ENCODE measurements at regions not wholly inside any gene's neighbourhood (a gene's known extent, or its start where the extent isn't known, plus 50 kb on each side); places are given as distances from the start of the nearest gene placed in this dataset.
"Not testable (repeated sequence)": the region's sequence is repeated elsewhere in the genome, so short reads cannot be mapped to it uniquely, and the experiment has no call there.

DNA sequence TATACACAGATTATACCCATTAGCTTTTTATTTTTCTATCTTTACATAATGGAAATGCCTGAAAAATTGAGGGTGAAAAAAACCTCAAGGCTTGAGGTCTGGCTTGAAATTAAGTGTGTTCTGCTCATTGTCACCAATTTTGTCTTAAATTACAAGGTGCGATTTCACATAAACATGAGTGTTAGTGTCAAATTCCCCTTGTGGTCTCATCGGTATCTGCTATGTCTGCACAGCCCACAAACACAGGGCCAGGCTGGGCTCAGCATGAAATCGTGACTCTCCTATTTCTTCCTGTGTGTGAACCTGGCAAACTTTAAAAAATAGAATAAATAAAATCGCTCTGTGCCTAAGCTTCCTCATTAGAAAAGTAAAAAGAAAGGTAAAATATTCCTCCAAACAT lies 109.1 kb downstream of the CRLF2 start:
- DNase-seq (ENCODE audit: low read depth in 2 of 2): no peak

DNA sequence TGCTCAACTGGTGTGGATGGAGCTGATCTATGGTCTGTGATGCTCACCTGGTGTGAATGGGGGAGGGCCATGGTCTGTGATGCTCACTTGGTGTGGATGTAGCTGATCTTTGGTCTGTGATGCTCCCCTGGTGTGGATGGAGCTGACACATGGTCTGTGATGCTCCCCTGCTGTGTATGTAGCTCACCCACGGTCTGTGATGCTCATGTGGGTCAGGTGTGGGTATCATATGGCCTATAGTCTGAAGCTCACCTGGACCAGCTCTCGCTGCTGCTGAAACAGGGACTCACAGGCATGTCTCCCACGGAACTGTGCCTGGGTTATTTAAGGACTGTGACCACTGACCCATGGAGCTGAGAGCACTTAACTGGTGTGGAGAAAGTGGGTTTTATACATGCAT lies 109.7 kb downstream of the CRLF2 start:
- no peak for DNase-seq (ENCODE audit: low read depth in 2 of 2)

GRCh38 chrX:1102221-1102620 lies 110.2 kb downstream of the CRLF2 start:
- DNase-seq (ENCODE audit: low read depth in 2 of 2): not testable (repeated sequence)

GRCh38 chrX:1099146-1099770 lies 113.2 kb downstream of the CRLF2 start:
- DNase-seq (ENCODE audit: low read depth in 2 of 2): no peak

DNA sequence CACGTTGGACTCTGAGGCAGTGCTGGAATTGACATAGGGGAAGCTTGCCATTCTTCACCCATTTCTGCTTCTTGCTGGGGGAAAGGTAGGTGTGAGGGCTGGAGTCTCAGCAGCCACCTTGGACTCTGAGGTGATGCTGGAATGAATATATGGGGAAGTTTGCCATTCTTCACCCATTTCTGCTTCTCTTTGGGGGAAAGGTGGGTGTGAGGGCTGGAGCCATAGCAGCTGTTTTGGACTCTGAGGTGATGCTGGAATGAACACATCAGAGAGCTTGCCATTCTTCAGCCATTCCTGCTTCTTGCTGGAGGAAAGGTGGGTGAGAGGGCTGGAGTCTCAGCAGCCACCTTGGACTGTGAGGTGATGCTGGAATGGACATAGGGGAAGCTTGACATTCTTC lies 115.1 kb downstream of the CRLF2 start:
- no peak for DNase-seq (ENCODE audit: low read depth in 2 of 2)

DNA sequence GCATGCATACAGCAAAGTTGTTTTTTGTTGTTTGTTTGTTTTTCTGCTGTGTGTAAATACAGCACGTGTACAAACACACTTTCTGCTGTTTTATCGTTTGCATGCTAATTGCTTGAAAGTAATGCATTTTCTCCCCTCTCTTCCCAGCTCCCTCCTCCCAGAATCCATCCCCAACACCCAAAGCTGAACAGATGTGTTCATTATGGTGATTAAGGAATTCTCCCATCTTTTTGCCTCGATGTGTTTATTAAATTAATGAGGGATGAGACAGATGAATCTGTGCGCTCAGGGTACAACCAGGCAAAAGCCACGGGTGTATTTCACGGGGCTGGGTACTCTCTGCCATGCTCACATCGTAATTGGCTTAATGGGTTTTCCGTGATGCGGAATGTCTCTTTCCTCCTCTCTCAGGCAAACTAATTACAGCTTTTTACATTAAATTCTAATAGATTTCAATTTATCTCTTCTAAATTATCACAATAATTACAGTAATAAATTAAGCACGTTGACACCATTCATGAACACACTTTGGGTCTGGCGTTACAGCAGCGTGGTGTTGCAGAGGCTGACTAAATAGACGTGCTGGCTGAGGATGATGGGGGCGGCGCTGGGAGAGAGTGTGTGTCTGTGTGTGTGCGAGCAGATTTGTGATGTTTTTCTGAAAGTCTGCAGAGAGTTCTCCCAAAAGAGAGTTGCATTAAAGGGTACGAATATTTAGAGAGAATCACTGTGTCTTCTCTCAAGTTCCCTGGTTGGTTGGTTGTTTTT lies 117.7 kb downstream of the CRLF2 start:
- DNase-seq (ENCODE audit: low read depth in 2 of 2): no peak

- no peak for DNase-seq (ENCODE audit: low read depth in 2 of 2)
These were observed 118.6 kb downstream of the CRLF2 start for GRCh38 chrX:1093586-1094421.

GRCh38 chrX:1093121-1093520 lies 119.3 kb downstream of the CRLF2 start:
- DNase-seq (ENCODE audit: low read depth in 2 of 2): peak in 1 of 2 donors; percentile 10

- DNase-seq (ENCODE audit: low read depth in 2 of 2): no peak
These were observed 125.7 kb downstream of the CRLF2 start for GRCh38 chrX:1086444-1087409.

DNA sequence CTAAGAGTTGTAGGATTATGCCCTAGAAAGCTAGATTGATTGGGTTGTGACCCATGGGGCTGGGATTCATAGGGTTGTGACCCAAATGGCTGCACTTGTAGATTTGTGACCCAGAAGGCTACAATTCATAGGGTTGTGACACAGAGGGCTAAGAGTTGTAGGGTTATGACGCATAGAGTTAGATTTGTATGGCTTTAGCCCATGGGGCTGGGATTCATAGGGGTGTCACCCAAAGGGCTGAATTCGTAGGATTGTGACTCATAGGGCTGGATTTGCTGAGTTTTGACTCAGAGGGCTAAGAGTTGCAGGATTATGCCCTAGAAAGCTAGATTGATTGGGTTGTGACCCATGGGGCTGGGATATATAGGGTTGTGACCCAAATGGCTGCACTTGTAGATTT lies 126.6 kb downstream of the CRLF2 start:
- not testable (repeated sequence) for DNase-seq (ENCODE audit: low read depth in 2 of 2)

GRCh38 chrX:1084689-1085088 lies 127.8 kb downstream of the CRLF2 start:
- DNase-seq (ENCODE audit: low read depth in 2 of 2): no peak

DNA sequence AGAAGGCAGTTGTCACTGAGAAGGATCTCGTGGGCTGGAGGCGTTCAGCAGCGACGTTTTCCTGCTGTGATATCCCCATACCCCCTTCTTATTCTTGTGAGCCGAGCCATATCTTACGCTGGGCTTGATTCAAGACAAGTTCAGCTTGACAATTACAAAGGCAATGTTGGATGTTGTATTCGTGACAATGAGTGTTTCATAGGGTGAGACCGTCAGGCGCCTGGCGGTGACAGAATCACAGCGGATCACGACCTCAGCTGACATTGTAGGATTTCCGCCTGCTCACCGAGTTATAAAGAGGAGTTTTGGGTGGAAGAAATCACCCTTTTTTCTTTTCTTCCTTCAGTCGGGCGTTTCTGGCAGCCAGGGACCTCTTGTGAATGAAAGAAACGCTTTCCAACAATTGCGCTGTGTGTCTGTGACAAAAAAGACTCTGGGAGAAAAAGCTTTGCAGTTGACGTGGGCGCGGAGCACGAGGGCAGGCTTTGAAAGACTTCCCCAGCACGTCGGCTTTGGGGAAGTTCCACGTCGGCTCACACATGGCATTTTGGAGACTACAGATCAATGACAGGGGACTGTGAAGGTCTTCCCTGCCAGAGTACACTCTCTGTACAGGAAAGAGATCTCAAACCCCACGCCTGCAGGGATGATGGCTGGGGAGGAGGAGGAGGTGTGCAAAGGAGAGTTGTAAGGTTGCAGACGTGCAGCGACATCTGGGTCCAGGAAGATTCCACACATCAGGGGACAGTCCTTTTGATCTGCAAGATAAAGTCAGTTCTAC lies 135.4 kb downstream of the CRLF2 start:
- DNase-seq (ENCODE audit: low read depth in 2 of 2): no peak

DNA sequence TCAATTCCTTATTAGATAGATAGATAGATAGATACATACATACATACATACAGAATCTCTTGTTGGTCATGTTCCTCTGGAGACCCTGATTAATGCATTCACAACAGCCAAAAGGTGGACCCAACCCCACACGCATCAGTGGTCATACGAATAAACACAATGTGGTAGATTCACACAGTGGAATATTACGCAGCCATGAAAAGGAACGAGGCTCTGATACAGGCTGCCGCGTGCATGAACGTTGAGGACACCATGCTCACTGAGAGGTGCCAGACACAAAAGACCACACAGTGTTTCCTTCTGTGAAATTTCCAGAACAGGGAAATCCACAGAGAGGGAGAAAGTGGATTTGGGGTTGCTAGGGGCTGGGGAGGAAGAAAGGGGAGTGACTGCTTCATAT lies 136.7 kb downstream of the CRLF2 start:
- no peak for DNase-seq (ENCODE audit: low read depth in 2 of 2)

- DNase-seq (ENCODE audit: low read depth in 2 of 2): no peak
These were observed 137.3 kb downstream of the CRLF2 start for GRCh38 chrX:1075156-1075555.

DNA sequence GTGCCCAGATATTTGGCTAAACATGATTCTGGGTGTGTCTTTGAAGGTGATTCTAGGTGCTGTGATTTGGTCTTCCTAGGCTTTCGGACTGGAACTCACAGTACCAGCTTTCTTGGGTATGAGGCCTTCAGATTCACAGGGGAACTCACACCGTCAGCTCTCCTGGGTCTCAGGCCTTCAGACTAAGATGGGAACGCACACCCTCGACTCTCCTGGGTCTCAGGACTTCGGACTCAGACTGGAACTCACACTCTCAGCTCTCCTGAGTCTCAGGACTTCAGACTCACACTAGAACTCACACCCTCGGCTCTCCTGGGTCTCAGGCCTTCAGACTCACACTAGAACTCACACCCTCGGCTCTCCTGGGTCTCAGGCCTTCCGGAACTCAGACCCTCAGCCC lies 137.7 kb downstream of the CRLF2 start:
- no peak for DNase-seq (ENCODE audit: low read depth in 2 of 2)

DNA sequence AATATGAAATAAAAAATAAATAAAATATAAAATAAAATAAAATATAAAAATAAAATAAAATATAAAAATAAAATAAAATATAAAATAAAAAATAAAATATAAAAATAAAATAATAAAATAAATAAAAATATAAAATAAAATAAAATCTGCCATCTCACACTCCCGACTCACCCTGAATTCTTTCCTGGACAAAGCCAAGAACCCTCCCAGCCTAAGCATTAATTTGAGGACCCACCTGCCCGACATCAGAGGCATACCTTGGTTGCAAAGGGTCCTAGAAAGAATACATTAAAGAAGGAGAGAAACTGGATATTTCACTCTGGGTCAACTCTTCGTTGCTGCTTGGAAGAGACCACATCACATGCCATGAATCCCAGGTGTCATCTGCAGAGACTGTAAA lies 138.3 kb downstream of the CRLF2 start:
- no peak for DNase-seq (ENCODE audit: low read depth in 2 of 2)

GRCh38 chrX:1072637-1073377 lies 139.6 kb downstream of the CRLF2 start:
- DNase-seq (ENCODE audit: low read depth in 2 of 2): no peak

DNA sequence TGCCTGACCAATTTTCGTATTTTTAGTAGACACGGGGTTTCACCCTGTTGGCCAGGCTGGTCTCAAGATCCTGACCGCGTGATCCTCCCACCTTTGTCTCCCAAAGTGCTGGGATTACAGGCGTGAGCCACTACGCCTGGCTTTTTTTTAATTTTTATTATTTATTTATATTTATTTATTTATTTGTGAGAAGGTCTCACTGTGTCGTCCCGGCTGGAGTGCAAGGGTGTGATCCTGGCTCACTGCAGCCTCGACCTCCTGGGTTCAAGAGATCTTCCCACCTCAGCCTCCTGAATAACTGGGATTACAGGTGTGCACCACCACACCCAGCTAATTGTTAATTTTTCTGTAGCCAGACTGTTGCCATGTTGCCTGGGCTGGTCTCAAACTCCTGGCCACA lies 141.1 kb downstream of the CRLF2 start:
- DNase-seq (ENCODE audit: low read depth in 2 of 2): no peak

DNA sequence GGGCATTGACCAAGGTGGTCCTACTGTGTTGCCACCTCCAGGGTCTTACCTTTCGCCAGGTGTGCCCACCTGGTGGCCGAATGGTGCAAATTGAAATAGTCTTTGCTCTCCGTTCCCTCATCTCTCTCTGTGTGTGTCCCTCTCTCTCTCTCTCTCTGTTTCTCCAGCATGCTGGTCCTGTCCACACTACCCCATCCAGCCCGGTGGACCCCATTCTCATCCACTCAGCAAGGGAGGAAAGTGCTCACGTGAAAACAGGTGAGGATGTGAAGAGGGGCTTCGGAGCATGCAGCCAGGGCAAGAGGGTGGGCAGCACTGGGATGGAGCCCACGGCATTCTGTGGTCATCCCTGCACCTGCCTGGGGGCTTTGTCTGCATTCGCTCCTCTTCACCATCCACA lies 150.1 kb downstream of the CRLF2 start:
- DNase-seq (ENCODE audit: low read depth in 2 of 2): no peak

DNA sequence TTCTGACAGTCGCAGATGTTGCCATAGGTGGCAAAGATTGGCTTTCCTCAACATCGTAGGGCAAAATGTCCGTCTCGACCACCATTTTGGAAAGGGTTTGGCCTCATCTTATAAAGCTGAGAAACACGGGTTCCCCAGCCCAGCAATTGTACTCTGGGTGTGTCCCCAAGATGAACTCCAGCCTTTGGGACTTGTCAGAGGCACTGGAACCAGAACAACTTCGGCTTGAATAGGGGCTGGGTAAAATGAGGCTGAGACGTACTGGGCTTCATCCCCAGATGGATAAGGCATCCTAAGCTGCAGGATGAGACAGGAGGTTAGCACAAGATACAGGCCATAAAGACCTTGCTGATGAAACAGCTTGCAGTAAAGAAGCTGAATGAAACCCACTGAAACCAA lies 151.9 kb downstream of the CRLF2 start:
- DNase-seq (ENCODE audit: low read depth in 2 of 2): no peak

Measured in stimulated activated CD8-positive, alpha-beta memory T cell treated with anti-CD3 and anti-CD28 coated beads, Interleukin-2, amount 100 ng/mL, for 48 hours (primary cell).